Upper lobe of left lung (tissue), 4 donors: ENCODE measurements at regions not wholly inside any gene's neighbourhood (a gene's known extent, or its start where the extent isn't known, plus 50 kb on each side); places are given as distances from the start of the nearest gene placed in this dataset.

Source experiments
- POLR2A ChIP-seq, 4 donors: fragments of 450-650 bp; IDR thresholded peaks; one replicate each; pipeline ENCODE4 v1.5.1; 2016 to 2017; ENCODE audit warnings: antibody characterized with exemption in 4 of 4, mild to moderate bottlenecking in 2 of 4
- TF ChIP-seq, protein P1 (sequence below), 6 experiments: fragments of 450-650 bp in 4 of 6; fragments of 200-600 bp in 2 of 6; sonication (generic) in 2 of 6; IDR thresholded peaks; one replicate each; pipeline ENCODE4 v1.5.1; 2016 to 2019; ENCODE audit warnings: antibody characterized with exemption in 6 of 6

GRCh38 chr14:54191846-54192245 lies 205.0 kb upstream of the CDKN3 start:
- TF ChIP-seq, protein P1, sequence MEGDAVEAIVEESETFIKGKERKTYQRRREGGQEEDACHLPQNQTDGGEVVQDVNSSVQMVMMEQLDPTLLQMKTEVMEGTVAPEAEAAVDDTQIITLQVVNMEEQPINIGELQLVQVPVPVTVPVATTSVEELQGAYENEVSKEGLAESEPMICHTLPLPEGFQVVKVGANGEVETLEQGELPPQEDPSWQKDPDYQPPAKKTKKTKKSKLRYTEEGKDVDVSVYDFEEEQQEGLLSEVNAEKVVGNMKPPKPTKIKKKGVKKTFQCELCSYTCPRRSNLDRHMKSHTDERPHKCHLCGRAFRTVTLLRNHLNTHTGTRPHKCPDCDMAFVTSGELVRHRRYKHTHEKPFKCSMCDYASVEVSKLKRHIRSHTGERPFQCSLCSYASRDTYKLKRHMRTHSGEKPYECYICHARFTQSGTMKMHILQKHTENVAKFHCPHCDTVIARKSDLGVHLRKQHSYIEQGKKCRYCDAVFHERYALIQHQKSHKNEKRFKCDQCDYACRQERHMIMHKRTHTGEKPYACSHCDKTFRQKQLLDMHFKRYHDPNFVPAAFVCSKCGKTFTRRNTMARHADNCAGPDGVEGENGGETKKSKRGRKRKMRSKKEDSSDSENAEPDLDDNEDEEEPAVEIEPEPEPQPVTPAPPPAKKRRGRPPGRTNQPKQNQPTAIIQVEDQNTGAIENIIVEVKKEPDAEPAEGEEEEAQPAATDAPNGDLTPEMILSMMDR (IDR thresholded peaks at IDR 0.05) = no peak
- no peak for TF ChIP-seq POLR2A (IDR thresholded peaks at IDR 0.05)
